ENCODE measurements at regions not wholly inside any gene's neighbourhood (a gene's known extent, or its start where the extent isn't known, plus 50 kb on each side); places are given as distances from the start of the nearest gene placed in this dataset.

GRCh38 chr5:174617910-174618309 is 106.5 kb upstream of the MSX2 start:
- H3K36me3 Mint-ChIP-seq = no peaks in the 10 kb centered on the region
- ATAC-seq (ENCODE audit: low read depth) (no peak), DNase-seq (no peak)
- H3K27ac Mint-ChIP-seq = no peak overlapping the region
- no peaks in the 10 kb centered on the region for H3K9me3 Mint-ChIP-seq
- no peaks in the 10 kb centered on the region for H3K4me1 Mint-ChIP-seq
- H3K4me3 Mint-ChIP-seq = no peak overlapping the region
- H3K27me3 Mint-ChIP-seq = no peaks in the 10 kb centered on the region
- POLR2A ChIA-PET = no interaction called here

DNA sequence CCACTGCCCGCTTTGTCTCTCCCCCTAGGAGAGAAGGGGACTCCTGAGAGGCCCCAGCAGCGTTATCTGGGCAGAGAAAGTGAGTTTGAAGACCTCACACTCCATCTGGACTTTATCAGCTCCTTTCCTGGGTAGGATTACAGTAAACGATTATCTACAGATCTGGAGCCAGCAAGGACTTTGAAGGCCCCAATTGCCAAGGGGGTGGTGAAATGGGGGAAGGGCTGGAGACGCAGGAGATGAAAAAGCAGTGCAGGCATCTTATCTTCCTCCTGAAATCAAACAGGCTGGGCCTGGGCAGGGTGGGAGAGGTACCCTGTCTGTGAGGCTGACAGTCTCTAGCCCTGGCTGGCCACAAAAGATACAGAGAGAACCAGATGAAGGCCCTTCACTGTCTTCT is 105.8 kb upstream of the MSX2 start:
- Mint-ChIP-seq H3K9me3 (no peaks in the 10 kb centered on the region), H3K27me3 (no peaks in the 10 kb centered on the region), H3K4me1 (no peaks in the 10 kb centered on the region), H3K4me3 (no peak overlapping the region), H3K27ac (no peak overlapping the region), H3K36me3 (no peaks in the 10 kb centered on the region)
- POLR2A ChIA-PET = no interaction called here
- DNase-seq = no peak
- no peak for ATAC-seq (ENCODE audit: low read depth)

GRCh38 chr5:174622067-174622466 is 102.3 kb upstream of the MSX2 start:
- Mint-ChIP-seq H3K36me3 (no peaks in the 10 kb centered on the region), H3K27me3 (no peaks in the 10 kb centered on the region), H3K4me1 (no peaks in the 10 kb centered on the region), H3K27ac (no peak overlapping the region), H3K9me3 (no peaks in the 10 kb centered on the region), H3K4me3 (no peak overlapping the region)
- ATAC-seq (ENCODE audit: low read depth) (no peak), DNase-seq (no peak)
- POLR2A ChIA-PET = no interaction called here

DNA sequence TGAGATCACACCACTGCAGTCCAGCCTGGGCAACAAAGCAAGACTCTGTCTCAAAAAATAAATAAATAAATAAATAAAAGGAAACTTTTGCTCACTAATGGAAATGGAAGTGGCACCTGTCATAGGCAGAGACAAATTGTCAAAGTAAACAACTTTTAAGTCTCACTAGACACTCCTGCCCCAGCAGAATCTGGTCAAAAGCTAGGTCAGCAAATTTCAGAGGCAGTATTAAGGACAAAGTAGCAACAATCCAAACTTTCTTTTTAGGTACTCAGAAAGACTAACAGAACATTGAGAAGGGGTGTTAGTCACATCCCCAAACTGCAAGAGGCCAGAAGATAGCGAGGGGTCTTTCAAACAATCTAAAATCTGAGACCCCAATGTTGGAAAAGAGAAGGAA is 101.4 kb upstream of the MSX2 start:
- ATAC-seq (ENCODE audit: low read depth) (no peak), DNase-seq (no peak)
- no peaks in the 10 kb centered on the region for H3K27me3 Mint-ChIP-seq
- POLR2A ChIA-PET = no interaction called here
- H3K27ac Mint-ChIP-seq = no peak overlapping the region
- no peak overlapping the region for H3K4me3 Mint-ChIP-seq
- H3K9me3 Mint-ChIP-seq = no peaks in the 10 kb centered on the region
- no peaks in the 10 kb centered on the region for H3K4me1 Mint-ChIP-seq
- H3K36me3 Mint-ChIP-seq = no peaks in the 10 kb centered on the region

DNA sequence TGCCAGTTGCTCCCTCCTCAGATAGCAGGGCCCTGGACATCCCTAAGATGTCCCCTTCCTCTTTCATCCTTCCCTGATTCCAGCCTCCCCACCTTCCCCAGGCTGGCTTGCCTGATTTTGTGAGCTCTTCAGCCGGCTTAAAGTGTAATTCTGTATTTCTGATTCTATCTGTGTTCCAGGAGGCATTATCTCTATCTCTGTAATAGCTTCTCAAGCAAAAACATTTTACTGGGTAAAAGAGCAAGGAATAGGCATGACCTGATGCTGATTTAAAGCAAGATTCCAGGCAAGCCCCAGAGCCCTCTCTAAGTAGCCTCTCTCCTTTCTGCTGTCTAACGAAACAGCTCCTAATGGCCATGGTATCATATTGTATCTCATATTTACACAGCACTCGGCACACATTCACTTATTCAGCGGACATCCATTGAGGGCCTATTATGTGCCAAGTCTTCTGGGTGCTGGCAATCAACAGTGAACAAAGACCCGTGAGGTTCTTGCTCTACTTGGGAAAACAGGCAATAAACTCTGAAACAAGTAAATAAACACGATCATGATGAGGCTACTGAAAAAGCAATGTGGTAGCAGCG is 100.9 kb upstream of the MSX2 start:
- Mint-ChIP-seq H3K4me3 (no peak overlapping the region), H3K27ac (no peak overlapping the region), H3K27me3 (no peaks in the 10 kb centered on the region), H3K4me1 (no peaks in the 10 kb centered on the region), H3K36me3 (no peaks in the 10 kb centered on the region), H3K9me3 (no peaks in the 10 kb centered on the region)
- no peak for DNase-seq
- POLR2A ChIA-PET = no interaction called here
- ATAC-seq (ENCODE audit: low read depth) = no peak

- ATAC-seq (ENCODE audit: low read depth) (no peak), DNase-seq (no peak)
- H3K9me3 Mint-ChIP-seq = peaks cover 1% of the 10 kb centered on the region
- POLR2A ChIA-PET = no interaction called here
- H3K27me3 Mint-ChIP-seq = no peaks in the 10 kb centered on the region
- no peaks in the 10 kb centered on the region for H3K4me1 Mint-ChIP-seq
- no peak overlapping the region for H3K27ac Mint-ChIP-seq
- no peaks in the 10 kb centered on the region for H3K36me3 Mint-ChIP-seq
- no peak overlapping the region for H3K4me3 Mint-ChIP-seq
Measured at GRCh38 chr5:174624733-174625522, 99.5 kb upstream of the MSX2 start.

DNA sequence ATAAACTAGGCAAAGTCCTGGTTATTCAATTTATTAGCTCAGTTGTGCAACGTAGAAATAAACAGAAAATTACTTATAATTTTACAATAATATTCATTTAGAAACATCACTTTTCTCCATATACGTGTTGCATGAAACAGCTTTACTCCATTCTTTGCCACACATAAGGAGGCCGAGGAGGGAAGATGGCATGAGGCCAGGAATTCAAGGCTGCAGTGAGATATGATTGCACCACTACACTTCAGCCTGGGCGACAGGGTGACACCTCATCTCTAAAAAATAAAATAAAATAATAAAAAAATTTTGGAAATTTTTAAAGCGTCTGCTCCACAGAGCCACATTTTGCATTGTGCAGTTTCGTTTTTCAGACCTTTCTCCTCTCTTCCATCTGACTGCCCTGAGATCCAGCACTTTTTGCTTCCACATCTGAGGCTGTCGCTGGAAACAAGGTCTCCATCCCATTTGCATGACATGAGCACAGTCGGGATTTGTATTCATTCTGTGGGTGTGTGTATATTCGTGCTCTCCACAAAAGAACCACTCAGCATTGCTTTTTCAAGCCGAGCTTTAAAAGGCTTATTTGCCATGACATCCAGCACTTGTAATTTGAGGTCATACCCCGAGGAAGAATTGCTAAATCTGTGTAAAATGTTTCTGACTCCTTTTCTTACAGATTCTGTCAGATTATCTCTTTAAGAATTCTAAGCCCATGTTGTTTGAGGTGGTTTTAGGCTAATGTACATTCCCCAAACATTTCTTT is 98.6 kb upstream of the MSX2 start:
- Mint-ChIP-seq H3K27ac (no peak overlapping the region), H3K4me3 (no peak overlapping the region), H3K4me1 (no peaks in the 10 kb centered on the region), H3K36me3 (no peaks in the 10 kb centered on the region), H3K27me3 (no peaks in the 10 kb centered on the region), H3K9me3 (peaks cover 1% of the 10 kb centered on the region)
- POLR2A ChIA-PET = no interaction called here
- DNase-seq (no peak), ATAC-seq (ENCODE audit: low read depth) (no peak)

DNA sequence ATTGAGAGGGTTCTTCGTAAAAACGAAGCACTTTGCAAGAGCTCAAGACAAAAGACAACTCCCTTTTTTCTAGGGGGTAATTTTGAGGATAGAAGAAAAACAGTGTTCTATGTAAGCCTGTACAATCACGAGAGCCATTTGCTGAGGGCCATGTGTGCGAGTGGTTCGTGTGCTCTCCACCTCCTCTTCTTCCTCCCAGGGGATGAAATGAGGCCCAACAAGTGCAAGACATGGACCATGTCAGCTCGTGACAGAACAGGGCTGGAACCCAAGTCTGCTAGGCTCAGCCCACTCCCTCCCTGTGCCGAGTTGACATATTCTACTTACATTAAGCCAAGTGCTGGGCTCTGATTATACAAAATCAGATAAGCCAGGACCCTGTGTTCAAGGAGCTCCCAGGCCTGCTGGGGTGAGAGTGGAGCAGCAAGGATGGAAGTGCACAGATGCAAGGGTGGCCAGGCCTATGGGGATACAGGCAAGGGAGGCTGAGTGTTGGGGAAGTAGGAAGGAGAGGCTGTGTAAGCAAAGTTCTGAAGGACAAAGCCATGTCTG is 97.9 kb upstream of the MSX2 start:
- POLR2A ChIA-PET = no interaction called here
- no peaks in the 10 kb centered on the region for H3K27me3 Mint-ChIP-seq
- no peak for DNase-seq
- H3K36me3 Mint-ChIP-seq = no peaks in the 10 kb centered on the region
- H3K9me3 Mint-ChIP-seq = peaks cover 1% of the 10 kb centered on the region
- H3K4me3 Mint-ChIP-seq = no peak overlapping the region
- no peaks in the 10 kb centered on the region for H3K4me1 Mint-ChIP-seq
- no peak overlapping the region for H3K27ac Mint-ChIP-seq
- ATAC-seq (ENCODE audit: low read depth) = no peak

- H3K27me3 Mint-ChIP-seq = no peaks in the 10 kb centered on the region
- no peak overlapping the region for H3K27ac Mint-ChIP-seq
- no peak overlapping the region for H3K4me3 Mint-ChIP-seq
- no peaks in the 10 kb centered on the region for H3K4me1 Mint-ChIP-seq
- DNase-seq (no peak), ATAC-seq (ENCODE audit: low read depth) (no peak)
- H3K9me3 Mint-ChIP-seq = no peaks in the 10 kb centered on the region
- POLR2A ChIA-PET = no interaction called here
- no peaks in the 10 kb centered on the region for H3K36me3 Mint-ChIP-seq
Measured at GRCh38 chr5:174636094-174636493, 88.3 kb upstream of the MSX2 start.

DNA sequence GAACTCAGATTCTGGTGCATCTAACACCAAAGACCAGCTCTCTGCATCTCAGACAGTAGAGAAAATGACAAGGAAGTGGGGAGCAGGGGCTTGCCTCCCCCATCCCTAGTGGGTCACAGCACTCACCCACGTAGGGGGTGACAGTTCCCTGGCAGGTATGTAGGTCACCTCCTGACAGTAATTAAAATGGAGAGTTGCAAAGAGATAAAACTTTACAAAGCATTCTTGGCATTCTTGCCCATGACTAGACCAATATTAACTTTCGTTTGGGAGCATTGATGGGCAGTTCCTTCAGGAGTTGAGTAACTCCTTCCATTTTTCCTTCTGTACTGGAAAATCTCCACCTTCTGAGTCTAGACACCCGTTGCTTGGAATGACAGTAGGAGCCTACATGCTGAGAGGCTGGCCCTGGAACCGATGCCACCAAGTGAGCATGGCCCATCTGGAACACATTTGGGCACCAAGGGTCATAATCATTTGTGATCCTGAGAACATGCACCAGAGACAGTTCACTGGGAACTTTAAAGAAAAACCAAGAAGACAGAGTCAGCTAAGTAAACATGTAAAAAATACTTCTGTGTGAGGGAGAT is 81.5 kb upstream of the MSX2 start:
- H3K4me1 Mint-ChIP-seq = no peaks in the 10 kb centered on the region
- no peaks in the 10 kb centered on the region for H3K36me3 Mint-ChIP-seq
- POLR2A ChIA-PET = no interaction called here
- H3K4me3 Mint-ChIP-seq = no peak overlapping the region
- H3K27me3 Mint-ChIP-seq = no peaks in the 10 kb centered on the region
- H3K27ac Mint-ChIP-seq = no peak overlapping the region
- H3K9me3 Mint-ChIP-seq = peaks cover 4% of the 10 kb centered on the region
- no peak for DNase-seq
- no peak for ATAC-seq (ENCODE audit: low read depth)

- Mint-ChIP-seq H3K36me3 (no peaks in the 10 kb centered on the region), H3K4me3 (no peak overlapping the region)
- POLR2A ChIA-PET = no interaction called here
Measured at GRCh38 chr5:174644436-174644835, 79.9 kb upstream of the MSX2 start.

DNA sequence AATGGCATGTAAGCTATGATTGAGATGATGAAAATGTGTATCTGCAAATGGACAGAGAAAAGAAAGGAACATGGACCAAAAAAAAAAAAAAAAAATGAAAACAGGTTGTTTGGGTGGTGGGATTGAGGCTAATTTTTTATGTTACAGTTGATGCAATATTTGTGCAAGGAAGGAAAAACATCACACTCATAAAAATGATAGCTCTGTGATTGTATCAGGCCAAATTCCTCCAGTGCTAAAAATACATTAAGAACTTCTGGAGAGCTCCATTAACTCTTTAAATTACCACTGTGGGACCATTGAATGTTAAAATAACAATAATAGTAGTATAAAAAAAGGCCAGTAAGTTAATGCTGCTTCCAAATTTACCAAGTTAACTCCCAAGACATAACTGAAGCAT is 79.5 kb upstream of the MSX2 start:
- ATAC-seq (ENCODE audit: low read depth) (no peak), DNase-seq (no peak)
- no peaks in the 10 kb centered on the region for H3K4me1 Mint-ChIP-seq
- no peak overlapping the region for H3K4me3 Mint-ChIP-seq
- POLR2A ChIA-PET = no interaction called here
- H3K27me3 Mint-ChIP-seq = no peaks in the 10 kb centered on the region
- no peak overlapping the region for H3K27ac Mint-ChIP-seq
- H3K9me3 Mint-ChIP-seq = peaks cover 4% of the 10 kb centered on the region
- no peaks in the 10 kb centered on the region for H3K36me3 Mint-ChIP-seq

More at GRCh38 chr5:174644436-174644835, 79.9 kb upstream of the MSX2 start:
- DNase-seq (no peak), ATAC-seq (ENCODE audit: low read depth) (no peak)
- no peaks in the 10 kb centered on the region for H3K27me3 Mint-ChIP-seq
- peaks cover 4% of the 10 kb centered on the region for H3K9me3 Mint-ChIP-seq
- no peak overlapping the region for H3K27ac Mint-ChIP-seq
- H3K4me1 Mint-ChIP-seq = no peaks in the 10 kb centered on the region

- Mint-ChIP-seq H3K4me3 (no peak overlapping the region), H3K27me3 (no peaks in the 10 kb centered on the region), H3K27ac (no peak overlapping the region), H3K9me3 (peaks cover 4% of the 10 kb centered on the region), H3K4me1 (no peaks in the 10 kb centered on the region), H3K36me3 (no peaks in the 10 kb centered on the region)
- POLR2A ChIA-PET = no interaction called here
- DNase-seq = no peak
- no peak for ATAC-seq (ENCODE audit: low read depth)
Measured at GRCh38 chr5:174645677-174646076, 78.7 kb upstream of the MSX2 start.

Measured in activated naive CD8-positive, alpha-beta T cell treated with anti-CD3 and anti-CD28 coated beads, Interleukin-2, amount 10 ng/mL, durations not matched to agents 7 days and 5 days (primary cell).